ENCODE measurements at regions not wholly inside any gene's neighbourhood (a gene's known extent, or its start where the extent isn't known, plus 50 kb on each side); places are given as distances from the start of the nearest gene placed in this dataset.

- no peak for TF ChIP-seq ZNF512 (CRISPR knock-in tag; IDR thresholded peaks at IDR 0.05; ENCODE audit: borderline replicate concordance)
- TF ChIP-seq ESRRA (CRISPR knock-in tag; IDR thresholded peaks at IDR 0.05; ENCODE audit: borderline replicate concordance), result no peak
- TF ChIP-seq MXD4 (CRISPR knock-in tag; IDR thresholded peaks at IDR 0.05; ENCODE audit: borderline replicate concordance), result no peak
- no peak for TF ChIP-seq CREM (CRISPR knock-in tag; IDR thresholded peaks at IDR 0.05)
- no peak for TF ChIP-seq MAX (CRISPR knock-in tag; IDR thresholded peaks at IDR 0.05)
- no peak for TF ChIP-seq ETV6 (CRISPR knock-in tag; IDR thresholded peaks at IDR 0.05)
- TF ChIP-seq CBFB (CRISPR knock-in tag; IDR thresholded peaks at IDR 0.05; ENCODE audit: low read depth), result no peak
- no peak for TF ChIP-seq E2F4 (CRISPR knock-in tag; IDR thresholded peaks at IDR 0.05; ENCODE audit: borderline replicate concordance, low read depth)
These were observed 144.1 kb downstream of the RBFOX3 start for GRCh38 chr17:79466562-79467350.

Measured in WTC11 (cell line).